HG03442 (cell line): ENCODE measurements at regions not wholly inside any gene's neighbourhood (a gene's known extent, or its start where the extent isn't known, plus 50 kb on each side); places are given as distances from the start of the nearest gene placed in this dataset.

Source experiments
- ATAC-seq: cut with Tn5 transposase; IDR thresholded peaks from one replicate; pipeline ENCODE4 v1.9.1; 2021; ENCODE audit warnings: mild to moderate bottlenecking, moderate library complexity; ENCODE audit not compliant: unreplicated experiment

DNA sequence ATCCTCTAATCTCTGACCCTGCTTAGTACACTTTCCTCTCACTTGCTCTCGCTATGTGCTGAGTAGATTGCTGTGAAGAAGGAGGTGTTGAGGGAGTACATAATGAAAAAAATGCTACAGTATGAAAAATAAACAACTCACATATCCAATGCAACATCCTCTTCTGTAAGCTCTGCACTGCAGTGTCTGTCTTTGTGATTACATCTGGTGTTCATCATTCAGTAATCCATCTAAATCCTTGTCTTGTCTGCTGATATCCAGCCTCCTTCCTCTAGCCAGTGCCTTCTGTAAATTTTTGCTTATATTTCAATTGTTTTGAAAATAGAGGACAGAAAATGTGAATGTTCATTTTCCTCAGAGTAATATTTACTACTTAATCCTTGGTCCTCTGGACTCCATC lies 57.4 kb upstream of the CDH12 start:
- no peak for ATAC-seq

GRCh38 chr5:22908586-22908985 lies 55.4 kb upstream of the CDH12 start:
- ATAC-seq, result no peak

- no peak for ATAC-seq
Observed at GRCh38 chr5:22908129-22908528, 55.0 kb upstream of the CDH12 start.
